OCI-LY7 (cell line): ENCODE measurements at regions not wholly inside any gene's neighbourhood (a gene's known extent, or its start where the extent isn't known, plus 50 kb on each side); places are given as distances from the start of the nearest gene placed in this dataset.

Experiments
- BruUV-seq: library from RNA; stranded (reverse); fragments of 400-500 nt; replicated peaks from 2 replicates; lab custom pipeline; 2021; lab: Mats Ljungman, UMichigan
- CTCF ChIA-PET: fragments of 300-600 bp; sonication (Branson Sonifier 250); formaldehyde crosslinking; loops from one replicate; lab custom pipeline; 2022; ENCODE audit warnings: antibody characterized with exemption; ENCODE audit not compliant: unreplicated experiment; lab: Charles Lee
- POLR2A ChIA-PET: fragments of 300-600 bp; sonication (Branson Sonifier 250); formaldehyde crosslinking; loops from one replicate; lab custom pipeline; 2022; ENCODE audit warnings: antibody characterized with exemption; lab: Charles Lee
- DNase-seq: peaks from one replicate; pipeline ENCODE4 v3.0.0-alpha.2; 2015; ENCODE audit warnings: low spot score
- H2AFZ ChIP-seq: fragments of 200-600 bp; sonication (generic), shearing (Covaris generic); 2 replicates; pipeline ENCODE4 v1.6.1; 2014; ENCODE audit warnings: mild to moderate bottlenecking, antibody characterized with exemption, low read length, moderate library complexity
- H3K27ac ChIP-seq: fragments of 200-600 bp; sonication (generic); 2 replicates; pipeline ENCODE4 v1.5.1; 2014; ENCODE audit warnings: mixed run types, low read depth, mild to moderate bottlenecking, moderate library complexity, low read length, inconsistent platforms; ENCODE audit not compliant: poor library complexity, severe bottlenecking
- H3K36me3 ChIP-seq: fragments of 200-600 bp; sonication (generic); 2 replicates; pipeline ENCODE4 v1.6.1; 2014; ENCODE audit warnings: mild to moderate bottlenecking, antibody characterized with exemption, low read length, moderate library complexity, mixed read lengths; ENCODE audit not compliant: insufficient read depth
- H3K4me1 ChIP-seq: fragments of 200-600 bp; sonication (generic); 2 replicates; pipeline ENCODE4 v1.5.1; 2014; ENCODE audit warnings: mild to moderate bottlenecking, low read length; ENCODE audit not compliant: insufficient read depth, poor library complexity, severe bottlenecking
- H3K4me2 ChIP-seq: fragments of 200-600 bp; sonication (generic); 2 replicates; pipeline ENCODE4 v1.6.1; 2014; ENCODE audit warnings: mild to moderate bottlenecking, low read length
- H3K4me3 ChIP-seq: fragments of 200-600 bp; sonication (generic); 2 replicates; pipeline ENCODE4 v1.5.1; 2014; ENCODE audit warnings: mild to moderate bottlenecking, low read depth, low read length; ENCODE audit not compliant: poor library complexity, severe bottlenecking
- H3K79me2 ChIP-seq: fragments of 200-600 bp; sonication (generic); 2 replicates; pipeline ENCODE4 v1.6.1; 2016; ENCODE audit warnings: low read depth, mild to moderate bottlenecking, low read length, moderate library complexity, mixed read lengths; ENCODE audit not compliant: insufficient read depth
- H3K9me2 ChIP-seq: fragments of 200-600 bp; sonication (generic); 2 replicates; pipeline ENCODE4 v1.6.1; 2016; ENCODE audit warnings: mild to moderate bottlenecking, low read length, mixed read lengths; ENCODE audit not compliant: insufficient read depth
- H3K9me3 ChIP-seq: fragments of 200-600 bp; sonication (generic); 2 replicates; pipeline ENCODE4 v1.6.1; 2014; ENCODE audit warnings: mild to moderate bottlenecking, mixed run types, low read length, mixed read lengths
- H4K20me1 ChIP-seq: fragments of 200-600 bp; sonication (generic); 2 replicates; pipeline ENCODE4 v1.6.1; 2014; ENCODE audit warnings: mild to moderate bottlenecking, antibody characterized with exemption, low read length, moderate library complexity, mixed read lengths; ENCODE audit not compliant: insufficient read depth
- CTCF ChIP-seq: fragments of 200-600 bp; sonication (generic); conservative IDR thresholded peaks from 2 replicates; pipeline ENCODE4 v1.5.1; 2014; ENCODE audit warnings: mild to moderate bottlenecking, antibody characterized with exemption, low read length, moderate library complexity, mixed read lengths
- EZH2phosphoT487 ChIP-seq: fragments of 200-600 bp; sonication (generic); IDR thresholded peaks from 2 replicates; pipeline ENCODE4 v1.6.1; 2018; ENCODE audit warnings: low read depth, borderline replicate concordance, mild to moderate bottlenecking, mixed run types, antibody characterized with exemption, low read length, moderate library complexity, mixed read lengths
- intact Hi-C: fragments of 100-400 bp; cut with micrococcal nuclease; formaldehyde crosslinking; loops from one replicate; pipeline ENCODE4 v1.10.0; 2022; ENCODE audit not compliant: unreplicated experiment

GRCh38 chr13:88162076-88162702 is 491.0 kb downstream of the SLITRK5 start:
- BruUV-seq, result no TSS peak
- CTCF ChIA-PET, result no interaction called here
- H3K27ac ChIP-seq, result no peak overlapping the region
- no peaks in the 10 kb centered on the region for H4K20me1 ChIP-seq
- no peaks in the 10 kb centered on the region for H3K79me2 ChIP-seq
- H3K9me2 ChIP-seq, result no peaks in the 10 kb centered on the region
- TF ChIP-seq EZH2phosphoT487 (no peak), CTCF (no peak)
- DNase-seq, result no peak
- H3K9me3 ChIP-seq, result no peaks in the 10 kb centered on the region
- H3K4me2 ChIP-seq, result no peak overlapping the region
- H3K36me3 ChIP-seq, result no peaks in the 10 kb centered on the region
- POLR2A ChIA-PET, result interaction anchor here (1.2 kb wide), 1 partner anchor 14 kb away, joined by 3 read pairs; no protein-coding TSS in a partner anchor
- H3K4me3 ChIP-seq, result no peak overlapping the region
- no peak overlapping the region for H2AFZ ChIP-seq
- H3K4me1 ChIP-seq, result no peaks in the 10 kb centered on the region
- intact Hi-C loops, result no loop called here

DNA sequence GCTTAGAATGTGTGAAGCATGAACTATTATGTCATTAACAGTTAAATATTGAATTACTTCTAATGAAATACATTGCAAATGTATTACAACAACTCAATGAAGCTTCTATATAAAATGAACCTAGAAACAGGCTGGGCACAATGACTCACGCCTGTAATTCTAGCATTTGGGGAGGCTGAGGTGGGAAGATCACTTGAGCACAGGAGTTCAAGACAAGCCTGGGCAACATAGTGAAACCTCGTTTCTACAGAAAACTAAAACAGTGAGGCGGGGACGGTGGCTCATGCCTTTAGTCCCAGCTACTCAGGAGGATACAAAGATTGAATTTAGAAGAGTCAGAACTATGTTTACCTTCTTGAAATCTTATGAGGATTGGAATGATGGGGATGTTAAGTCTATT is 505.1 kb downstream of the SLITRK5 start:
- Histone ChIP-seq H3K4me2 (no peak overlapping the region), H3K4me1 (no peaks in the 10 kb centered on the region), H3K9me3 (no peaks in the 10 kb centered on the region), H4K20me1 (no peaks in the 10 kb centered on the region), H3K4me3 (no peak overlapping the region), H3K27ac (no peak overlapping the region), H3K36me3 (no peaks in the 10 kb centered on the region), H2AFZ (no peak overlapping the region), H3K9me2 (no peaks in the 10 kb centered on the region), H3K79me2 (no peaks in the 10 kb centered on the region)
- intact Hi-C loops, result no loop called here
- CTCF ChIA-PET, result no interaction called here
- DNase-seq, result no peak
- TF ChIP-seq EZH2phosphoT487 (no peak), CTCF (no peak)
- BruUV-seq, result no TSS peak
- POLR2A ChIA-PET, result interaction anchor here (0.8 to 0.9 kb wide), 2 partner anchors 12 to 858 kb away, joined by 3 read pairs; no protein-coding TSS in a partner anchor

- Histone ChIP-seq H3K4me3 (no peak overlapping the region), H3K4me2 (no peak overlapping the region), H3K9me3 (no peaks in the 10 kb centered on the region), H3K27ac (no peak overlapping the region), H2AFZ (no peak overlapping the region), H3K4me1 (no peaks in the 10 kb centered on the region), H4K20me1 (no peaks in the 10 kb centered on the region), H3K9me2 (no peaks in the 10 kb centered on the region), H3K79me2 (no peaks in the 10 kb centered on the region), H3K36me3 (no peaks in the 10 kb centered on the region)
- intact Hi-C loops, result no loop called here
- no peak for DNase-seq
- no TSS peak for BruUV-seq
- TF ChIP-seq EZH2phosphoT487, result no peak
- no peak for TF ChIP-seq CTCF
- CTCF ChIA-PET, result no interaction called here
- POLR2A ChIA-PET, result interaction anchor here (0.7 kb wide), 1 partner anchor 1383 kb away, joined by 3 read pairs; no protein-coding TSS in a partner anchor
These were observed 512.3 kb downstream of the SLITRK5 start for GRCh38 chr13:88183440-88183839.
